ENCODE measurements at regions not wholly inside any gene's neighbourhood (a gene's known extent, or its start where the extent isn't known, plus 50 kb on each side); places are given as distances from the start of the nearest gene placed in this dataset.

GRCh38 chr1:4599951-4600481 lies 54.4 kb upstream of the AJAP1 start:
- H3K4me1 ChIP-seq (ENCODE audit: control insufficient read depth in 2 of 2, insufficient read depth in 2 of 2, low read length in 2 of 2) = no peaks in the 10 kb centered on the region
- H3K36me3 ChIP-seq (ENCODE audit: control insufficient read depth in 2 of 2, insufficient read depth in 2 of 2, low read length in 2 of 2) = no peaks in the 10 kb centered on the region
- no peaks in the 10 kb centered on the region for H3K9me3 ChIP-seq (ENCODE audit: control insufficient read depth in 2 of 2, low read length in 2 of 2)
- no peak overlapping the region for H3K9ac ChIP-seq (ENCODE audit: low read depth in 1 of 2, low read length in 2 of 2)
- peaks cover 2 to 4% of the 10 kb centered on the region in 2 donors for H3K27me3 ChIP-seq (ENCODE audit: control insufficient read depth in 2 of 2, insufficient read depth in 2 of 2, low read length in 2 of 2)
- H3K4me3 ChIP-seq (ENCODE audit: low read length in 2 of 2) = no peak overlapping the region
- H3K27ac ChIP-seq (ENCODE audit: low read depth in 2 of 2, low read length in 2 of 2) = no peak overlapping the region

GRCh38 chr1:4600615-4601460 lies 53.6 kb upstream of the AJAP1 start:
- Histone ChIP-seq H3K4me3 (ENCODE audit: low read length in 2 of 2) (no peak overlapping the region), H3K4me1 (ENCODE audit: control insufficient read depth in 2 of 2, insufficient read depth in 2 of 2, low read length in 2 of 2) (no peaks in the 10 kb centered on the region), H3K27ac (ENCODE audit: low read depth in 2 of 2, low read length in 2 of 2) (no peak overlapping the region), H3K27me3 (ENCODE audit: control insufficient read depth in 2 of 2, insufficient read depth in 2 of 2, low read length in 2 of 2) (peaks cover 2 to 4% of the 10 kb centered on the region in 2 donors), H3K9ac (ENCODE audit: low read depth in 1 of 2, low read length in 2 of 2) (no peak overlapping the region), H3K9me3 (ENCODE audit: control insufficient read depth in 2 of 2, low read length in 2 of 2) (no peaks in the 10 kb centered on the region), H3K36me3 (ENCODE audit: control insufficient read depth in 2 of 2, insufficient read depth in 2 of 2, low read length in 2 of 2) (no peaks in the 10 kb centered on the region)

- H3K9me3 ChIP-seq (ENCODE audit: control insufficient read depth in 2 of 2, low read length in 2 of 2) = no peaks in the 10 kb centered on the region
- H3K27ac ChIP-seq (ENCODE audit: low read depth in 2 of 2, low read length in 2 of 2) = no peak overlapping the region
- no peaks in the 10 kb centered on the region for H3K36me3 ChIP-seq (ENCODE audit: control insufficient read depth in 2 of 2, insufficient read depth in 2 of 2, low read length in 2 of 2)
- H3K4me3 ChIP-seq (ENCODE audit: low read length in 2 of 2) = no peak overlapping the region
- no peaks in the 10 kb centered on the region for H3K4me1 ChIP-seq (ENCODE audit: control insufficient read depth in 2 of 2, insufficient read depth in 2 of 2, low read length in 2 of 2)
- H3K27me3 ChIP-seq (ENCODE audit: control insufficient read depth in 2 of 2, insufficient read depth in 2 of 2, low read length in 2 of 2) = peaks cover 2 to 4% of the 10 kb centered on the region in 2 donors
- no peak overlapping the region for H3K9ac ChIP-seq (ENCODE audit: low read depth in 1 of 2, low read length in 2 of 2)
Observed at GRCh38 chr1:4601941-4602340, 52.5 kb upstream of the AJAP1 start.

- H3K9ac ChIP-seq (ENCODE audit: low read depth in 1 of 2, low read length in 2 of 2) = no peak overlapping the region
- H3K36me3 ChIP-seq (ENCODE audit: control insufficient read depth in 2 of 2, insufficient read depth in 2 of 2, low read length in 2 of 2) = no peaks in the 10 kb centered on the region
- H3K4me1 ChIP-seq (ENCODE audit: control insufficient read depth in 2 of 2, insufficient read depth in 2 of 2, low read length in 2 of 2) = no peaks in the 10 kb centered on the region
- peaks cover 4% of the 10 kb centered on the region in 2 donors for H3K27me3 ChIP-seq (ENCODE audit: control insufficient read depth in 2 of 2, insufficient read depth in 2 of 2, low read length in 2 of 2)
- H3K4me3 ChIP-seq (ENCODE audit: low read length in 2 of 2) = no peak overlapping the region
- H3K9me3 ChIP-seq (ENCODE audit: control insufficient read depth in 2 of 2, low read length in 2 of 2) = no peaks in the 10 kb centered on the region
- H3K27ac ChIP-seq (ENCODE audit: low read depth in 2 of 2, low read length in 2 of 2) = no peak overlapping the region
Observed at GRCh38 chr1:4602462-4603294, 51.7 kb upstream of the AJAP1 start.

GRCh38 chr1:4603295-4604110 lies 50.9 kb upstream of the AJAP1 start:
- Histone ChIP-seq H3K9me3 (ENCODE audit: control insufficient read depth in 2 of 2, low read length in 2 of 2) (no peaks in the 10 kb centered on the region), H3K4me1 (ENCODE audit: control insufficient read depth in 2 of 2, insufficient read depth in 2 of 2, low read length in 2 of 2) (no peaks in the 10 kb centered on the region), H3K27ac (ENCODE audit: low read depth in 2 of 2, low read length in 2 of 2) (no peak overlapping the region), H3K4me3 (ENCODE audit: low read length in 2 of 2) (no peak overlapping the region), H3K9ac (ENCODE audit: low read depth in 1 of 2, low read length in 2 of 2) (no peak overlapping the region), H3K27me3 (ENCODE audit: control insufficient read depth in 2 of 2, insufficient read depth in 2 of 2, low read length in 2 of 2) (peaks cover 4% of the 10 kb centered on the region in 2 donors), H3K36me3 (ENCODE audit: control insufficient read depth in 2 of 2, insufficient read depth in 2 of 2, low read length in 2 of 2) (no peaks in the 10 kb centered on the region)
